GM12878 (cell line): ENCODE measurements at regions not wholly inside any gene's neighbourhood (a gene's known extent, or its start where the extent isn't known, plus 50 kb on each side); places are given as distances from the start of the nearest gene placed in this dataset.

Experiments
- ATAC-seq: fragments of 200-7000 bp; cut with Tn5 transposase; 3 replicates; pipeline ENCODE4 v1.9.1; 2020; ENCODE audit warnings: mild to moderate bottlenecking, moderate library complexity
- BruUV-seq: library from RNA; stranded (reverse); fragments of 400-500 nt; replicated peaks from 2 replicates; lab custom pipeline; 2021; lab: Mats Ljungman, UMichigan
- CTCF ChIA-PET: fragments of 300-600 bp; sonication (Branson Sonifier 250); formaldehyde crosslinking; extraction: SDS; loops from one replicate; lab custom pipeline; 2021; ENCODE audit warnings: inconsistent platforms; lab: Yijun Ruan, JAX
- POLR2A ChIA-PET: fragments of 350-600 bp; formaldehyde crosslinking; extraction: SDS; loops from one replicate; lab custom pipeline; 2021; ENCODE audit warnings: inconsistent platforms; lab: Charles Lee
- RAD21 ChIA-PET: fragments of 300-600 bp; sonication (Branson Sonifier 250); formaldehyde crosslinking; loops from one replicate; lab custom pipeline; 2023; ENCODE audit warnings: antibody characterized with exemption; ENCODE audit not compliant: unreplicated experiment; lab: Charles Lee
- SMC1A ChIA-PET: fragments of 300-600 bp; sonication (Branson Sonifier 250); formaldehyde crosslinking; loops from one replicate; lab custom pipeline; 2023; ENCODE audit not compliant: unreplicated experiment, uncharacterized antibody; lab: Charles Lee
- DNase-seq: peaks from one replicate; pipeline ENCODE4 v3.0.0-alpha.2; 2011; ENCODE audit warnings: low read depth, low spot score
- FAIRE-seq: peaks from 3 replicates; lab custom pipeline; 2011; peaks lifted over from hg19 to GRCh38; lab: Jason Lieb, UNC
- H2AFZ ChIP-seq: 2 replicates; pipeline ENCODE4 v1.6.0; 2011; ENCODE audit warnings: low read depth, low read length, control low read depth; ENCODE audit not compliant: control insufficient read depth
- H3K27ac ChIP-seq: 2 replicates; pipeline ENCODE4 v1.5.1; 2011; ENCODE audit warnings: control low read depth; ENCODE audit not compliant: control insufficient read depth, insufficient read depth
- H3K27me3 ChIP-seq, 2 experiments: replicated peaks in 1 of 2; 2 replicates each; pipeline versions ENCODE4 v1.6.0 to v1.6.1; 2011; ENCODE audit warnings: low read length in 1 of 2; ENCODE audit not compliant: control insufficient read depth in 2 of 2, insufficient read depth in 2 of 2
- H3K36me3 ChIP-seq, 2 experiments: 2 replicates each; pipeline ENCODE4 v1.5.1; 2011; ENCODE audit warnings: low read length in 1 of 2; ENCODE audit not compliant: control insufficient read depth in 2 of 2, insufficient read depth in 2 of 2
- H3K4me1 ChIP-seq: 2 replicates; pipeline ENCODE4 v1.6.1; 2011; ENCODE audit warnings: mild to moderate bottlenecking, low read length, moderate library complexity, mixed read lengths; ENCODE audit not compliant: control insufficient read depth, insufficient read depth
- H3K4me2 ChIP-seq: 2 replicates; pipeline ENCODE4 v1.6.0; 2011; ENCODE audit warnings: control low read depth; ENCODE audit not compliant: control insufficient read depth, insufficient read depth
- H3K4me3 ChIP-seq: fragments of 200-600 bp; sonication (generic); 2 replicates; pipeline ENCODE4 v1.5.1; 2016
- H3K79me2 ChIP-seq: 2 replicates; pipeline ENCODE4 v1.6.0; 2011; ENCODE audit warnings: low read length; ENCODE audit not compliant: control insufficient read depth, insufficient read depth
- H3K9ac ChIP-seq: 2 replicates; pipeline ENCODE4 v1.8.0; 2011; ENCODE audit warnings: low read length, control low read depth, mixed read lengths; ENCODE audit not compliant: control insufficient read depth, insufficient read depth
- H3K9me3 ChIP-seq: replicated peaks from 3 replicates; pipeline ENCODE4 v1.5.1; 2011; ENCODE audit warnings: mild to moderate bottlenecking, low read length; ENCODE audit not compliant: control insufficient read depth, insufficient read depth
- H4K20me1 ChIP-seq: 2 replicates; pipeline ENCODE4 v1.6.0; 2011; ENCODE audit not compliant: control insufficient read depth, insufficient read depth
- BCLAF1 ChIP-seq: fragments of 450-650 bp; IDR thresholded peaks from 2 replicates; pipeline ENCODE4 v1.6.1; 2017; ENCODE audit warnings: antibody characterized with exemption, mild to moderate bottlenecking, moderate library complexity
- CBX5 ChIP-seq: sonication (generic); IDR thresholded peaks from 2 replicates; pipeline ENCODE4 v1.6.1; 2016; ENCODE audit warnings: low read depth, moderate library complexity, mild to moderate bottlenecking, inconsistent platforms
- CHD4 ChIP-seq: fragments of 200-600 bp; sonication (generic); IDR thresholded peaks from 2 replicates; pipeline ENCODE4 v1.6.1; 2016; ENCODE audit warnings: mild to moderate bottlenecking
- NFIC ChIP-seq: IDR thresholded peaks from 2 replicates; pipeline ENCODE4 v1.6.1; 2012; ENCODE audit warnings: low read depth, mild to moderate bottlenecking, inconsistent platforms, low read length, moderate library complexity
- PML ChIP-seq: IDR thresholded peaks from 2 replicates; pipeline ENCODE4 v1.6.1; 2012; ENCODE audit warnings: low read length, inconsistent platforms
- RAD21 ChIP-seq: IDR thresholded peaks from 2 replicates; pipeline ENCODE4 v1.6.1; 2011; ENCODE audit warnings: mild to moderate bottlenecking, low read depth, low read length, moderate library complexity; ENCODE audit not compliant: insufficient read depth
- SREBF2 ChIP-seq: IDR thresholded peaks from 2 replicates; pipeline ENCODE4 v1.6.1; 2012; ENCODE audit warnings: mild to moderate bottlenecking, low read length
- STAT1 ChIP-seq: fragments of 450-650 bp; conservative IDR thresholded peaks from 2 replicates; pipeline ENCODE4 v1.6.1; 2014; ENCODE audit warnings: antibody characterized with exemption, mild to moderate bottlenecking
- USF1 ChIP-seq: IDR thresholded peaks from 2 replicates; pipeline ENCODE4 v1.6.1; 2011; ENCODE audit warnings: borderline replicate concordance, low read depth, mild to moderate bottlenecking, moderate library complexity, mixed read lengths, low read length; ENCODE audit not compliant: insufficient read depth; ENCODE audit errors: extremely low read length
- ZBTB4 ChIP-seq: fragments of 450-650 bp; formaldehyde crosslinking; IDR thresholded peaks from 2 replicates; pipeline ENCODE4 v1.4.0; 2022; ENCODE audit warnings: mild to moderate bottlenecking, moderate library complexity
- ZNF384 ChIP-seq: IDR thresholded peaks from 2 replicates; pipeline ENCODE4 v1.6.1; 2012; ENCODE audit warnings: low read depth, mild to moderate bottlenecking, low read length, improper control_type of control experiment, borderline replicate concordance
- WGBS: methylation state at CpG from one replicate; pipeline ENCODE4 v1.1.6; 2016; ENCODE audit warnings: low lambda C conversion rate; ENCODE audit not compliant: insufficient replicate concordance, insufficient coverage; ENCODE audit errors: missing lambda C conversion rate; 5-methylcytosine and 5-hydroxymethylcytosine counted together
- in situ Hi-C: fragments of 300-500 bp; cut with MboI; formaldehyde crosslinking; loops from 9 replicates; pipeline ENCODE4 v1.14.3; 2018; ENCODE audit warnings: mixed read lengths
- intact Hi-C: fragments of 100-400 bp; cut with micrococcal nuclease; formaldehyde crosslinking; loops from one replicate; pipeline ENCODE4 v1.14.2; 2022; ENCODE audit not compliant: unreplicated experiment

GRCh38 chr4:141328560-141329173, 108.0 kb downstream of the ZNF330 start:
- no peak for FAIRE-seq
- Histone ChIP-seq H3K4me1 (no peaks in the 10 kb centered on the region), H3K27me3 (peaks cover 0 to 3% of the 10 kb centered on the region in 2 experiments; a peak in 1 of 4 replicates)
- TF ChIP-seq NFIC = no peak
- no peak for TF ChIP-seq CBX5
- no peak for TF ChIP-seq RAD21
- no peak for TF ChIP-seq PML
- no peak for TF ChIP-seq SREBF2
- TF ChIP-seq ZNF384 = no peak
- no peak for TF ChIP-seq CHD4
- TF ChIP-seq, all 136 proteins: peak for 0
- ChIA-PET CTCF (interaction anchor here (1.5 kb wide), 1 partner anchor 23 kb away, joined by 4 read pairs; no protein-coding TSS in a partner anchor), RAD21 (no interaction called here), POLR2A (no interaction called here), SMC1A (no interaction called here)
- Histone ChIP-seq H3K4me3 (no peak overlapping the region), H3K36me3 (no peaks in the 10 kb centered on the region), H3K27ac (no peak overlapping the region), H4K20me1 (no peaks in the 10 kb centered on the region), H3K4me2 (no peak overlapping the region), H3K9me3 (no peaks in the 10 kb centered on the region), H3K9ac (no peak overlapping the region), H2AFZ (no peak overlapping the region), H3K79me2 (no peaks in the 10 kb centered on the region)
- in situ Hi-C loops = no loop called here
- no TSS peak for BruUV-seq
- WGBS = 66% methylated on average over 6 of the region's 6 CpGs
- intact Hi-C loops = no loop called here
- no peak for DNase-seq
- ATAC-seq = no peak

GRCh38 chr4:141329174-141329569, 108.5 kb downstream of the ZNF330 start:
- H3K4me2 ChIP-seq = no peak overlapping the region
- H3K27ac ChIP-seq = no peak overlapping the region
- ChIA-PET RAD21 (no interaction called here), POLR2A (no interaction called here), CTCF (interaction anchor here (1.1 to 1.5 kb wide), 2 partner anchors 24 to 77 kb away, joined by 3 to 4 read pairs; no protein-coding TSS in a partner anchor), SMC1A (no interaction called here)
- intact Hi-C loops = no loop called here
- no peaks in the 10 kb centered on the region for H3K9me3 ChIP-seq
- no peaks in the 10 kb centered on the region for H3K79me2 ChIP-seq
- H3K27me3 ChIP-seq = peaks cover 0 to 3% of the 10 kb centered on the region in 2 experiments; a peak in 1 of 4 replicates
- WGBS = 36% methylated on average over 3 of the region's 3 CpGs
- in situ Hi-C loops = no loop called here
- no peak overlapping the region for H2AFZ ChIP-seq
- no peak for FAIRE-seq
- BruUV-seq = no TSS peak
- H3K36me3 ChIP-seq = no peaks in the 10 kb centered on the region
- no peaks in the 10 kb centered on the region for H3K4me1 ChIP-seq
- H3K4me3 ChIP-seq = no peak overlapping the region
- DNase-seq = no peak
- H4K20me1 ChIP-seq = no peaks in the 10 kb centered on the region
- ATAC-seq = no peak
- H3K9ac ChIP-seq = no peak overlapping the region
- no peak for TF ChIP-seq BCLAF1
- no peak for TF ChIP-seq USF1
- no peak for TF ChIP-seq ZBTB4 (CRISPR knock-in tag)
- no peak for TF ChIP-seq STAT1
